Mucosa of descending colon (tissue), 3 donors: ENCODE measurements at regions not wholly inside any gene's neighbourhood (a gene's known extent, or its start where the extent isn't known, plus 50 kb on each side); places are given as distances from the start of the nearest gene placed in this dataset.

Experiments used
- ATAC-seq: fragments of 200-7000 bp; cut with Tn5 transposase; one replicate; pipeline ENCODE4 v1.9.1; 2020; ENCODE audit warnings: mild to moderate bottlenecking, moderate library complexity
- DNase-seq, 3 donors: peaks; one replicate each; pipeline ENCODE4 v3.0.0-alpha.2; 2020
- H3K36me3 ChIP-seq: fragments of 200-600 bp; one replicate; pipeline ENCODE4 v1.8.0; 2021; ENCODE audit warnings: low read depth, mild to moderate bottlenecking
- H3K4me1 ChIP-seq: fragments of 200-600 bp; one replicate; pipeline ENCODE4 v1.8.0; 2021; ENCODE audit warnings: low read depth, mild to moderate bottlenecking
- H3K4me3 ChIP-seq: fragments of 200-600 bp; one replicate; pipeline ENCODE4 v1.8.0; 2021; ENCODE audit warnings: mild to moderate bottlenecking
- H3K9me3 ChIP-seq: fragments of 200-600 bp; one replicate; pipeline ENCODE4 v1.8.0; 2021; ENCODE audit warnings: mild to moderate bottlenecking
- CTCF ChIP-seq: fragments of 200-600 bp; IDR thresholded peaks from one replicate; pipeline ENCODE4 v1.8.0; 2022; ENCODE audit warnings: antibody characterized with exemption, mild to moderate bottlenecking
- intact Hi-C, 2 donors: fragments of 100-400 bp; cut with DNase I in 1 of 2; cut with micrococcal nuclease in 1 of 2; formaldehyde crosslinking; loops; one replicate each; pipeline versions ENCODE4 v1.11.0 to v1.11.1; 2022; cut with DNase I, micrococcal nuclease
- donor health status: DM: no; HTN: no; CAD: no; lungs with moderate emphysema.
- donor health status: DM: no; HTN: no; CAD: no.
- donor health status: DM: no; HTN: yes; CAD: no.

GRCh38 chr3:20310629-20311028 is 124.6 kb upstream of the SGO1 start:
- DNase-seq = no peak
- TF ChIP-seq CTCF = no peak
- H3K9me3 ChIP-seq = no peaks in the 10 kb centered on the region
- ATAC-seq = no peak
- no peak overlapping the region for H3K4me3 ChIP-seq
- intact Hi-C loops = no loop called here
- no peaks in the 10 kb centered on the region for H3K36me3 ChIP-seq
- H3K4me1 ChIP-seq = no peaks in the 10 kb centered on the region

GRCh38 chr3:20307383-20307782 is 121.4 kb upstream of the SGO1 start:
- TF ChIP-seq CTCF = no peak
- DNase-seq (no peak), ATAC-seq (no peak)
- intact Hi-C loops = no loop called here
- no peak overlapping the region for H3K4me3 ChIP-seq
- H3K9me3 ChIP-seq = no peaks in the 10 kb centered on the region
- no peaks in the 10 kb centered on the region for H3K36me3 ChIP-seq
- H3K4me1 ChIP-seq = no peaks in the 10 kb centered on the region

- no peaks in the 10 kb centered on the region for H3K9me3 ChIP-seq
- DNase-seq = no peak
- intact Hi-C loops = no loop called here
- no peak overlapping the region for H3K4me3 ChIP-seq
- H3K36me3 ChIP-seq = no peaks in the 10 kb centered on the region
- H3K4me1 ChIP-seq = no peaks in the 10 kb centered on the region
- ATAC-seq = no peak
- TF ChIP-seq CTCF = no peak
These were observed 119.6 kb upstream of the SGO1 start for GRCh38 chr3:20305647-20306046.

- no peak overlapping the region for H3K4me3 ChIP-seq
- no peaks in the 10 kb centered on the region for H3K9me3 ChIP-seq
- no peak for ATAC-seq
- intact Hi-C loops = no loop called here
- H3K4me1 ChIP-seq = no peaks in the 10 kb centered on the region
- no peaks in the 10 kb centered on the region for H3K36me3 ChIP-seq
- DNase-seq = no peak
- TF ChIP-seq CTCF = no peak
These were observed 116.8 kb upstream of the SGO1 start for GRCh38 chr3:20302766-20303165.

- intact Hi-C loops = no loop called here
These were observed 102.0 kb upstream of the SGO1 start for GRCh38 chr3:20288050-20288449.

More at GRCh38 chr3:20288050-20288449, 102.0 kb upstream of the SGO1 start:
- no peaks in the 10 kb centered on the region for H3K36me3 ChIP-seq
- DNase-seq (no peak), ATAC-seq (no peak)
- H3K4me1 ChIP-seq = no peaks in the 10 kb centered on the region
- H3K9me3 ChIP-seq = peaks cover 10% of the 10 kb centered on the region
- H3K4me3 ChIP-seq = no peak overlapping the region
- TF ChIP-seq CTCF = no peak
